Fibroblast of the aortic adventitia (primary cell): ENCODE measurements at regions not wholly inside any gene's neighbourhood (a gene's known extent, or its start where the extent isn't known, plus 50 kb on each side); places are given as distances from the start of the nearest gene placed in this dataset.

Experiments
- DNase-seq: peaks from one replicate; pipeline ENCODE4 v3.0.0-alpha.2; 2010; ENCODE audit warnings: low read depth
- H3K4me3 ChIP-seq: 2 replicates; pipeline ENCODE4 v1.5.1; 2011; ENCODE audit warnings: low read depth, mild to moderate bottlenecking, control low read depth, low read length, moderate library complexity
- TF ChIP-seq, protein P1 (sequence below): IDR thresholded peaks from 2 replicates; pipeline ENCODE4 v1.5.1; 2011; ENCODE audit warnings: mild to moderate bottlenecking, low read length, control low read depth, inconsistent platforms; ENCODE audit not compliant: insufficient read depth

DNA sequence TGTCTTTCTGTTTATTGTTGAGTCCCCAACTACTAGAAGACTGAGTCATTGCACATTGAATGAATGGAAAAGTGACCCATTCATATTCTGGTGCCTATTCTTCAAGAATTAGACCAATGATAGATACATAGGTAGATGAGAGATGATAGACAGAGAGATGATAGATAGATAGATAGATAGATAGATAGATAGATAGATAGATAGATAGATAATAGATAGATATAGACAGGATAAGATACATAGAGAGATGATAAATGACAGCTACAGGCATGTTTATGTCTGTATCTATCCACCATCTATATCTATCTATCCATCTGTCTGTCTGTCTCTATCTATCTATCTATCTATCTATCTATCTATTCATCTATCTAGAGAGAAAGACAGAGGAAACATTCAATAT lies 170.3 kb upstream of the ARRDC4 start:
- no peak overlapping the region for H3K4me3 ChIP-seq
- TF ChIP-seq, protein P1, sequence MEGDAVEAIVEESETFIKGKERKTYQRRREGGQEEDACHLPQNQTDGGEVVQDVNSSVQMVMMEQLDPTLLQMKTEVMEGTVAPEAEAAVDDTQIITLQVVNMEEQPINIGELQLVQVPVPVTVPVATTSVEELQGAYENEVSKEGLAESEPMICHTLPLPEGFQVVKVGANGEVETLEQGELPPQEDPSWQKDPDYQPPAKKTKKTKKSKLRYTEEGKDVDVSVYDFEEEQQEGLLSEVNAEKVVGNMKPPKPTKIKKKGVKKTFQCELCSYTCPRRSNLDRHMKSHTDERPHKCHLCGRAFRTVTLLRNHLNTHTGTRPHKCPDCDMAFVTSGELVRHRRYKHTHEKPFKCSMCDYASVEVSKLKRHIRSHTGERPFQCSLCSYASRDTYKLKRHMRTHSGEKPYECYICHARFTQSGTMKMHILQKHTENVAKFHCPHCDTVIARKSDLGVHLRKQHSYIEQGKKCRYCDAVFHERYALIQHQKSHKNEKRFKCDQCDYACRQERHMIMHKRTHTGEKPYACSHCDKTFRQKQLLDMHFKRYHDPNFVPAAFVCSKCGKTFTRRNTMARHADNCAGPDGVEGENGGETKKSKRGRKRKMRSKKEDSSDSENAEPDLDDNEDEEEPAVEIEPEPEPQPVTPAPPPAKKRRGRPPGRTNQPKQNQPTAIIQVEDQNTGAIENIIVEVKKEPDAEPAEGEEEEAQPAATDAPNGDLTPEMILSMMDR = no peak
- no peak for DNase-seq

DNA sequence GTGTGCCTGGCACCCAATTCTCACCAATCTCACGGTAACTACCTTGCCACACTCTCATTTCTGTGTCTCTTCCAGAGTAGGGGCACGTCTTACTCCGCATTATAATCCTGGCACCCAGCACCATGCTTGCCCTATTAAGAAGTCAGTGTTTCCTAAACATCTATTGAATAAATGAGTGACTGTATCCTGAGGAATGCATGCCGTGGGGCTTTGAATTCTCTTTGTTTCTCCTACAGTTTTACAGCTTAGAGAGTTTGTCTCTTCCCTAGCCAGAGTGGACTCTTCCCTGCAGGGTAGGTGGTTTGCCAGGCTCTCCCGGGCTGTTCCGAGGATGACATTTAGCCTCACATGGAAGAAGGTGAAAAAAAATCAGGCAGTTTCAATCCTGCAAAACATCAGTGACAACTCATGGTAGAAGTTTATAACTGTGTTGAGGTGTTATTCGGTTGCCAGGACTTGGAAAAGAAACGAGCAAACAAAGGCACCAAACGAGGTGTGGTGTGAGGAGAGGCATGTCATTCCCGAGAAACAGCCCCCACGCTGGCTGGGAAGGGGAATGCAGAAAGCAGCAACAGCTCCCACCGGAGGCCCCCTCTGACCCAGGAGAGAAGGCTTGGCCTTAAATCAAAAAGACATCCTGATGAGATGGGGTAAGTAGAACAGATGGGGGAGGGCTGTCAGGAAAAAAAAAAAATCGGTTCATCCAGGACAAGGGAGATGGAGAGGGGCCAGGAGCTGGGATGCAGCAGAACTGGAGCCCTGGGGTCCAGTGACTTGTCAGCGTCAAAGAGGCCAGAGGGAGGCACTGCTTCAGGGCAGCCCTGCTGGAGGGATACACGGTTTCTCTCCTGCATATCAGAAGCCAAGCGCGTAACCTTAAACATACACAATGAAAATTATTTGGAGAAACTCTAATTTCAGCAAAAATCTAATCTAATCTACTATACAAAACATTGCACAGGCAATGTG lies 168.4 kb upstream of the ARRDC4 start:
- no peak for DNase-seq
- TF ChIP-seq, protein P1 = no peak
- no peak overlapping the region for H3K4me3 ChIP-seq

DNA sequence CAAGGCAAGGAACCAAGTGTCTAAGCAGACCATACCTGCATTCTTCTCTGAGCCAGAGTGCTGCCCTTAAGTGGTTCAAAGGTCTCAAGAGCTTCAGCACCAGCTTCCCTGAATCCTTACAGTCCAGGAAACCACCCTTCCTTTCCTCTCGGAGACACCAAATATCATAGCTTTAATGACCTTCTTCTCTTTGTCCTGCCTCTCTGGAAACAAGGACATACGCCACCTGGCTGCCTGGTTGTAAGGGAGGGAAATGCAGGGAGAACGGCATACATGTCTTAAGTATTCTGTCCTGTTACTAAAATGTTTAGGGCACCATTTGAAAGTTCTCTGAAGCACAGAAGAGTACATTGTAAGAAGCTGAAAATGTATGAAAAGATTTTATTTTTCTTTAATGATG lies 155.6 kb upstream of the ARRDC4 start:
- TF ChIP-seq, protein P1 = no peak
- no peak overlapping the region for H3K4me3 ChIP-seq
- DNase-seq = no peak

DNA sequence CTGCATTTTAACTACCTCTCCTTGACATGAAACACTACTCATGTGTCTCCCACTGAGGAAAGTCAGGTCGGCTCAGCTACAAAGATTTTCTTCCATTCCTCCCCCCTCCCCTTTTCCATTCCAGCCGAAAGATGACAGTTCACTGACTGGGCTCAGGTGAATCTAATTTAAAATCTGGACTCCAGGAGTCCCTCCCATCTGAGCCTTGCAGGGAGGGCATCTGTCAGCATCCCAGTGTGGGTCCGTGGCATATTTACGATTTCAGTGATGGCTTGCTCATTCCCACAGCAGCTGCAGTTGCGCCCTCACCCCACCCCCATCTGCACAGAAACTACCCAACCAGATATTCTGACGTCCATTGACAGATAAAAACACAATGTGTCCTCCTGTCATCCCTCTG lies 153.7 kb upstream of the ARRDC4 start:
- TF ChIP-seq, protein P1 = no peak
- H3K4me3 ChIP-seq = no peak overlapping the region
- no peak for DNase-seq

DNA sequence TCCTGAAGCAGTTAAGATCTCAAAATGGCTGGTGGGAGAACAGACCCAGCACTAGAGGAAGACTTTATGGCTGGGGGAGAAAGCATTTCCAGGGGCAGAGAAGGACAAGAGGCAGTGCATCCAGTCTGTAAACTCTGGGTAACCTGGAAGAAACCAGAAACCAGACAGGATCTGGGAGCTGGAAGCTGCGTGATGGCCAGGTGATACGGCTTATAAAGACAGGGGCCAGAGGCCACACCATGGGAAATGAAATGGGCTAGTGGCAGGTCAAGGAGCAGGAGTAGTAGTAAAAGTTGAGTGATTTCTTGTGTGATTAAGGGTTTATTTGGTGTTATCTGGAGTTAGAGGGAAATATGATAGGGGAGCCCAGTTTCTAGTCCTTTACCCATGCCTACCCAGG lies 144.7 kb upstream of the ARRDC4 start:
- TF ChIP-seq, protein P1 = no peak
- H3K4me3 ChIP-seq = no peak overlapping the region

DNA sequence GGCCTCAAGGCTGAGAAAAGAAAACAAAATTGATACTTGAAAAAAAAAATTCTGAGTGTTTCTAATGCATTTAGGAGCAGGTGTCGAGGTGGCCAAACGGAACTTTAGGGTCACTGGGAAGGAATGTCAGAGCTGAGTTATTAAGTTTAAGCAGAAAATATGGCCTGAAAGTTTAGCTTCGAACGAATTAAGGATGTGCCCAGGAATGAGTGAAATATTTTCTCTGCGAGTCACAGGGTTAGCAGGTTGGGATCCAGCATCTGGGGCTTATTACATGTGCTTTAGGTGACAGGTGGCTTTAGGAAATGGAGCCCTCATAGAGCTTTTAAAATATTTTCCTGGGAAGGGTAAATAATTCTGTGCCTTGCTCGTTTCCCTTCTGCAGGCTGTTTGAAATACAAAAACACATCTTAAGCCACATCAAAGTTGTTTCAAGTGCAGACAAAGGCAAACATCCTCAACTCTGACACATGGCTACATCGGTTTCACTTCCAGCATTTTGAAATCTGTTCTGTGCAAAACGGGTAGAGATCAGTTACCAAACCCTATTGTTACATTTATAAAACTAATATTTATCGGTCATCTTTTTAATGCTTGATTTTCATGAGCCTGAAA lies 143.1 kb upstream of the ARRDC4 start:
- no peak for DNase-seq
- no peak overlapping the region for H3K4me3 ChIP-seq
- TF ChIP-seq, protein P1 = no peak

More for the DNA sequence above, 144.7 kb upstream of the ARRDC4 start:
- DNase-seq = no peak
